GM19467 (cell line): ENCODE measurements at regions not wholly inside any gene's neighbourhood (a gene's known extent, or its start where the extent isn't known, plus 50 kb on each side); places are given as distances from the start of the nearest gene placed in this dataset.
A peak's percentile ranks its signal among the peaks of the same experiment; 100 is the strongest.

ENCODE experiments used
- ATAC-seq: cut with Tn5 transposase; IDR thresholded peaks from one replicate; pipeline ENCODE4 v1.9.1; 2021; ENCODE audit warnings: mild to moderate bottlenecking, moderate library complexity; ENCODE audit not compliant: unreplicated experiment

DNA sequence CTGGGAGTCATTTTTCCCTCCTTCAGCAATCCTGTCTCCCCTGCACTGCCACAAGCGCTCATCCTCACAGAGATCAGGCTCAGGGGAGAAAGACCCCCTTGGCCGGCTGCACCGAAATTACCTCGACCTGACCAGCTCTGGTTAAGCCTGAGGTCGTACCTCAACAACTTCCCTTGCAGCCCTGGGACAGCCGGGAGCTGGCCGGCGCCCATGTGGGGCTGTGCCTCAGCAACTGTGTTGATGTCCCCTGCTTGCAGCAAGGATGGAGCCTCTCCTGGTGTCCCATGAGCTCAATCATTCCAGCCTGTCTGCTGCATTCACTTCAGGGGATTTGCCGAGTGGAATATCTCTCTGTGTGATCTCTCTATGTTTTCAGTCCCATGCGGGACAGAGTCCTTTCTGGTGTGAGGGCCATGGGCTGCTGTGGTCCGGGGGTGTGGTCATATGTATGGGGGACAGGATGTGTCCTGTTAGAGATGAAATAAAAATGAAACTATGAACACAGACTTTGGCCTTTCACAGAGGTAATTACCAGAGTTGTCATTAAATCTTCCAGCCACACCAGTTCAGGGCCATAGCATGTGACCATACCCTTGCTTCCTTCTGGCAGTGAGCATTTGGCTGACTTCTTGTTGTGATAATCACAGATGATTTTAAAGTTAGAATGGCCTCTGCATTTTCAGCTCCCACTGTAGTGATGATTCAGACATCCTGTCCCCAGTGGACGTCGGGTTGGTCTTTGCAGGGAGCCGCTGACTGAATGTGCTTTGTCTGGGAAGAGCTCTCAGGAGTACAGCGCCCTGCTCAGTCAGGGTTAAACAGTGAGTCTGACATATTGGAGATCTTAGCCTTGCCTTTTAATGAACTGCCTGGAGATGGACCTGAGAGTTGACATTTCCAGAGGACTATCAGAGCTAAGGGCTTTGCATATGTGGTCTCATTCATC lies 405.9 kb downstream of the AACS start:
- peak; percentile 53 for ATAC-seq

DNA sequence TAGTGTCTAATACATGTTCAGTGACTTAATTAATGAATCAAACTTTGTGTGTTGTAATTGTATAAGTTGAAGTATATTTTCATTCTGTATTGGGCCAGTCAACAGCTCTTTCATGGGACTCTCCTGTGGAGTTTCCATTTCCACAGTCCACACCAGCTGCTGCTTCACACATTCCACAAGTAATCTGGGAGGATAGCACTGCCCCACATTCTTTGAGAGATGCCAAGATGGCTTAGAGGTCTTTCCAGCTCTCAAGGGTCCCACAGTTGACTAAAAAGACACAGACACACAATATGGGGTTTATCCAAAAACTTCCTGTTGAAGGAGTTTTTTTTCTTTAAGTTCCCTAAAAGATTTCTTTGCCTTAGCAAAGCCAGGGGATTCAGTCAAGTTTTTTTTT lies 408.3 kb downstream of the AACS start:
- no peak for ATAC-seq

DNA sequence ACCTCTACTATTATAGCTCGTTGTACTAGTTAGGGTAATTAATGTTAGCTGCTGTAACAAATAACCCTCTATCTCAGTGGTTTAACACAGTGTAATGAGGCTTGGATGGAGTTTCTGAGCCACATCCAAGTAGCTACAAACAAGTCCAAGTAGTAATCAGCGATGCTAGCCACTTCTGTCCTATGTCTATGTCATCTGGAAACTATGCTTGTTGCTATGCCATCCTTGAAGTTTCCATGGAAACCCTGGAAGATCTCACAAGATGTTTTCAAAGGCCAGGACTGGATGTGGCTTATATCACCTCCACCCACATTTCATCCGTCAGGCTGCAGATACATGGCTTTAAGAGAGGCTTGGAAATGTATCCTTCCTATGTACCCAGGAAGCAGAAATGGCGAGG lies 422.1 kb downstream of the AACS start:
- no peak for ATAC-seq

DNA sequence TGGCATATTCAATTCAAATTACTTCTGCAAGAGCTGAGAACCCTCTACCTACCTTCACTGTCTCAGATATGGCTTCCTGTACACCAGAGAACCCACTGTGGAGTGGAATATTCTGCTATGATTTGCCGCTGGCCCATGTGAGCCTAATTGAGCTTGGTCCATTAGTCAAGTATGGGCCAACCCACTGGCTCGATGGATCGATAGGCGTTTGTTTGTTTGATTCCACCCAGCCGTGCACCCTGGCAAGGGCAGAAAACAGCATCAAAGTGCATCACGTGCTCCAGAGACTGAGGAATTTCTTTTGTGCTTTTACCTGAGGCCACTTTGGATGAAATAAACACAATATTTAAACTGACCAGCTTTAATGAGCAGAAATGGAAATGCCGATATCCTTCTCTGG lies 426.3 kb downstream of the AACS start:
- no peak for ATAC-seq

DNA sequence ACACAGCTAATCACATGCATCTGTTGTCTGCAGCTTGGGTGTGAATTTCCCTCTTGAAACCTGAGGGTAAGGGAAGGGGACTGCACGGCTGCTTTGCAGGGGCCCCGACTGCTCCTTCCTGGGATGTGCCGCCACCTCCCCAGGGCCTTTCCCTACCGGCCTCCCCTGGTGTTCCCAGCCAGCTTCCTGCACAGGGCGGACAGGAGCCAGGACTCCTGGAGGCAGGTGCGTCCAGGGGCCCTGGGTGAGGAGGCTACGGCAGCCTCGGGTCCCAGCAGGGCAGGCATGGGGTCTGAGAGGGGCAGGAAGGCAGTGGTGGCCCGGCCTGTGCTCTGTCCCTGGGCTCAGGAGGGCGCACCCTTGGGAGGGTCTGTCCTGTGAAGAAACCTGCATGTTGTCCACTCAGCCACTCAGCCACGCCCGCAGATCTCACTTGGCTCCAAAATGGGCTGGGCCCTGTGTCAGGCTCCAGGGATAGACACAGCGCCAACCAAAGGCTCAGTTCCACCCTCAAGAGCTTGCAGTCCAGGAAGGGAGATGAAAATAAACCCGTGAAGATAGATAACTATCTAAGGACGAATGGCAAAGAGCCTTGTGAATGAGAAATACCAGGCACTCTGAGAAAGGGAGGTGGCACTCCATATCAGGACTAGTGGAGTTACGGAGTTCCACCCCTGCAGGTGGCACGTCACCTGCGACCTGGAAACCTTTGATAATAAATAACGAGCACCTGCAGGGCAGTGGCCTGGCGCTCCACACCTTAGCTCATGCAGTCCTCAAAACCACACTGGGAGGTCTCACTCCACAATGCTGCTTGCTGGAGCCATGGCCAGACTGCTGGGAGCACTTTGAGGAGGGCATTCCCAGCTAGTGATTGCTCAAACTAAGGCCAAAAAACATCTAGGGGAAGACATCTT lies 427.4 kb downstream of the AACS start:
- ATAC-seq, result no peak

DNA sequence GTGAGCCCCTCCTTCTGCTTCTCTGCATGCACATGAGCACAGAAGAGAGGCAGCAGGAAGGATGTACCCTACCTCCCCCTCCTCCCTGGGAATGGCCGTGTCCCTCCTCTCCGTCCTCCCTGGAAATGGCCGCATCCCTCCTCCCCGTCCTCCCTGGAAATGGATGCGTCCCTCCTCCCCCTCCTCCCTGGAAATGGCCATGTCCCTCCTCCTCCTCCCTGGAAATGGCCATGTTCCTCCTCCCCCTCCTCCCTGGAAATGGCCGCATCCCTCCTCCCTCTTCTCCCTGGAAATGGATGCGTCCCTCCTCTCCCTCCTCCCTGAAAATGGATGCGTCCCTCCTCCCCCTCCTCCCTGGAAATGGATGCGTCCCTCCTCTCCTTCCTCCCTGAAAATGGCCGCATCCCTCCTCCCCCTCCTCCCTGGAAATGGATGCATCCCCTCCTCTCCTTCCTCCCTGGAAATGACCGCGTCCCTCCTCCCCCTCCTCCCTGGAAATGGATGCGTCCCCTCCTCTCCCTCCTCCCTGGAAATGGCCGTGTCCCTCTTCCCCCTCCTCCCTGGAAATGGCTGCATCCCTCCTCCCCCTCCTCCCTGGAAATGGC lies 428.6 kb downstream of the AACS start:
- no peak for ATAC-seq

DNA sequence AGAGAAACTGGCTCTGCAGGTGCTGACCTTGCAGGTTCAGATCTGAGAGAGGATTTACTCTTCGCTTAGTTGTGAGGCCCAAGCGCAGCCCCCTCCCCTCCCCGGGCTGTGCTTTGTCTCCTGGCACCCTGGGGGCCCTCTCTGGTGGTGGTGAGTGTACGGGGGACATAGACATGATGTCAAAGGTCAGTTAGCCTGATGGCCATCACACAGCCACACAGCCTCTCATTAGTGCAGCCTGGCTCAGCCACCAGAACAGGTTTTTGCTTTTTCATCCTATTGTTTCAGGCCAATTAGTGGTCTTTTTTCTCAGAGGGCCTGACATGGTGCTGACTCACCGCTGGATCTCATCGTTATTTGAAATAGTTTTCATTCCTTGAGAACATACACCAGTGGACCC lies 437.9 kb downstream of the AACS start:
- no peak for ATAC-seq

DNA sequence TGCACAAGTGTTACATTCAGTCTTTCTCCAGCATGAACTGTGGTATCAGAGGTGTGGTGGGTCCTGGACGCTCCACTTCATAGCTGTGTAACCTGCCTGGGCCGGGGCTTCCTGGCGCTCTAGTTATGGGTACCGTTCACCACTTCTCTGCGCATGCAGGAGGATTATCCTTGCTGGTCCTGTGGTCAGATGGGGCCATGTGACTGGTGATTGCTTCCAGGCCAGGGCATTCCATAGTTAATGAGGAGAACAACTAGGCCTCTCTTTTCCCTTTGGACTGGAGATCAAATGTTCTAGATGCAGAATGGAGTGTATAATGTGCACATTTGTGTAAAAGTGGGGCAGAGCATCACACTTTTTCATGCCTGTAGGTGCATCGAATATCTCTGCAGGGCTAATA lies 444.0 kb downstream of the AACS start:
- ATAC-seq, result no peak

DNA sequence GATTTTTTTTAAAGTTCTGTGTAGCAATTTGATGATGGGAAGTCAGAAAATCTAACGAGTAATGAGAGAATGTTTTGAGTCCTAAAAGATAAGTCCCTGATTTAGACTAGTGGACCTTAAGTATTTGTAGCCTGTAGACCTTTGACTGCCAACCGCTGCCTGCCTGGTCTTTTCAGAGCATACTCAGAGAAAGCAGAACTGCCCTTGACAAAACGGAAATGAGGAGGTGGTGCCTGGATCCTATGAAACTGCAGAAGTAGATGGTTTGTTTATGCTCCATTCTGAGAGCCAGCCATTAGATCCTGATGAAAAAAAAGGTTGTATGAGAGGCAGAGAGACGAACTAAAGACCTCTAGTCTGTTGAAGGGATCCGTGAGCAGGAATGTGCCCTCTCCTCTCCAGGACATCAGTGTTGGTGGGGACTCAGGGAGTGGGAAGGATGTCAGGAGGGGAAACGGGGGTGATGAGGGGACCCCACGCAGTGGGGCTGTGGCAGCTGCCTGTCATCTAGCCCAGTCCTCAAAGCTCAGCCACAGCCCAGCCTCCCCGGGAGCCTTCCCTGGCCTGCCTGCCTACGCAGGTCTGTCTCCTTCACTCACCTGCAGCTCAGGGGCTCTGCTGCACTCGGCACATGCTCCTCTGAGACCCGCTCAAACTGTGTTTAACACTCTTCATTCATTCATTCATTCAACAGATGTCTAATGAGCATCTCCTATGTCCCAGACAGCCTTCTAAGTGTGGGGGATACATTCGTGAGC lies 447.5 kb downstream of the AACS start:
- no peak for ATAC-seq

DNA sequence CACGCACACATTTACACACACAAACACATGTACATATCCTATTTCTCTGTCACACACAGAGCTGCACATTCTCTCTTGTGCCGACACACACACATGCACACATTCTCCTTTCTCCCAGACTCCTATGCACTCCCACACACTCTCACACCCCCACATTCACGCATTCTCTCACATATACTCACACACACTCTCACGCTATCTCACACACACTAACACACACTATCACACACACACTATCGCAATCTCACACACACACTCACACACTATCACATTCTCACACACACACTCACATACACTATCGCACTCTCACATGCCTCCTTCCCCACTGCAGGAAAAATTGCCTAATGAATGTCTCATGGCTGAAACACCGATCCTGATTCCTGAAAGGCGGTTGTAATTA lies 450.7 kb downstream of the AACS start:
- no peak for ATAC-seq

DNA sequence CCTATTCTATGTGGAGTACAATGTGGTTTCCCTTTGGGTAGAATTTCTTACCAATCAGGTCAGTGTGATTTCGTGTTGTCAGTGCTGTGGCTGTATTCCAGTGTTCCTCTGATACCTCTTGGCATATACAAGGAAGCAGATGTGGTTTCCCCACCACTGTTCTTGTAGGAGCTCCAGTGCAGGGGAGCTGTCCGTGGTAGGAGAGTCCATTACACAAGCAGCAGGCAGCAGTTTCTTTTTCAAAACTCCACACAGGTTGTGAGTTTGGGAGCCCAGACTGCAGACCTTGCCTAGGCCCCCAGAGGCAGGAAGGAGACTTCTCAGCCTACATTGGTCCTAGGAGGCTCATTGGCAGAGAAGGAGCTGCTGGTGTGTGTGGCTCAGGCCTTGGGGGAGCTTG lies 452.8 kb downstream of the AACS start:
- no peak for ATAC-seq

DNA sequence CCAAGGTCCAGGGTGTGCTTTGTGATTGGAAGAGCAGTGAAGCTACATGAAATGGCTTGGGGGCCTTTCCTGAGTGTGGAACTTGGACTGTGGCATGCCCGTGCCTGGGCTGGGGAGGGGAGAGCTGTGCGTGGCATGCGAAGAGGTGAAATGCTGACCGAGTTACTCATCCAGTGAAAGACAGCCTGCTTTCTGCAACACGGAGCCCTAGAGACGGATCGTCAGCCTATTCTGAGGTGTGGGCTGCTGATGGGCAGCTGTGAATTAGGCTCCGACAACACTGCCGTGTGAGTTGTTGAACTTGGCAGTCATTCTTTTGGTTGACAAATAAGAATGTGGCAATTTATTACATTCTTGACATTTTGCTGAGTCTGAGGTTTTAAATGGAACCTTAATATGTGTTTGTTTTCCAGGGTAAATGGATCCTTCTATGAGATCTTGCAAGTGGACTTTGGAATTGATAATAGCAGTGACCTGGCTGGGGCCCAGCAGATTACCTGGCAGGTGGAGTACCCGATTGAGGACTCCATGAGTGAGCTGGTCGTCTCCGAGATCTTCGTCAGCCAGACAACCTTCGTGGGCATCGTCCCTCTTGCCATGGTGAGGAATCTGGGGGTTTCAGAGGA lies 453.9 kb downstream of the AACS start:
- no peak for ATAC-seq

DNA sequence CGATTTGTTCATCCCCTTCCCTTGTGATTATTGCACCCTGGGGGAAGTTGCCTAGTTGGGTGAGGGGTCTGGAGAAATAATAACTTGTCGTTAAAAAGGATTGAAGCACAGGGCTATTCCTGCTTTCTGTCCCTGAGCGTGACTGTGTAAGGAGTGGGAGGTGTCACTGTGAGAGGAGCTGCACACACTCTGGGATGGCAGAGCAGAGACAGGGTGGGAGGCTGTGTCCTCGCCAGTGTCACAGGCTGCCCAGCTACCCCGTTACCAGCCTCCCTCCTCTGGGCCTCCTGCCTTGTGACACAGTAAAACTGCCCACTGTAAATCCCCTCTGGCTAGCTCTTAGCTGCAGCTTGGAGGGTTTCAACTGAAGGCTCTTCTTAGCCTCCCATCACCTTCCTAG lies 460.6 kb downstream of the AACS start:
- ATAC-seq, result no peak

DNA sequence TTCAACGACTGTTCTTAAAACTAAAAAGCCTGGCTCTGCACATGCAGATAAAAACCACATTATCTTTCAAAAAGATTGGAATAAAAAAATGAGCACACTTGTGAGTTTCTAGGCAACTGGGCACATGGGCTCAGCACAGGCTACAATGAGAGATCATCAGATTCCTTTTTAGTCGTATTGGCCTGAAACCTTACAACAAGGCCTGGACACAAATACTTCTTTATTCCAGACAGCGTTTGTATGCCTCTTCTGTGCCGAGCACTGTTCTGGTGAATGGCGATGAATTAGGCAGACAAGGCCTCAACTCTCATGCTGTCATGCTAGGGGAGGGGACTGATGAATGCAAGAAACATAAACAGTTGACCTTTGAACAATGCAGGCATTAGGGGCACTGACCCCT lies 463.0 kb downstream of the AACS start:
- ATAC-seq, result no peak

DNA sequence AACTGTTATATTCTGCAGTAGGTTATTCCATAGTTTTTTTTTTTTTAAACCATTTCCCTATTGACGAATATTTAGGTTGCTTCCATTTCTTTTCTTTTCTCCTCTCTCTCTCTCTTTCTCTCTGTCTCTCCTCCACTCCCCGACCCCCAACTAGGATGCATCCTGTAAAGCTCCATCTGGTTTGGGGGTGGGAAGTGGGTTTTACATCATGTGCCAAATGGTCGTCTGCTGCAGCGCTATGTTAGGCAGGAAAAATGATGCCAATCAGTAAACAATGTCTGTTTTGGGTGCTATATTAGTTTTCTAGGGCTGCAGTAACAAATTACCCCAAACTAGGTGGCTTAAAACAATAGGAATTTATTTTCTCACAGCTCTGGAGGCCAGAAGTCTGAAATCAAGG lies 465.0 kb downstream of the AACS start:
- ATAC-seq, result no peak

DNA sequence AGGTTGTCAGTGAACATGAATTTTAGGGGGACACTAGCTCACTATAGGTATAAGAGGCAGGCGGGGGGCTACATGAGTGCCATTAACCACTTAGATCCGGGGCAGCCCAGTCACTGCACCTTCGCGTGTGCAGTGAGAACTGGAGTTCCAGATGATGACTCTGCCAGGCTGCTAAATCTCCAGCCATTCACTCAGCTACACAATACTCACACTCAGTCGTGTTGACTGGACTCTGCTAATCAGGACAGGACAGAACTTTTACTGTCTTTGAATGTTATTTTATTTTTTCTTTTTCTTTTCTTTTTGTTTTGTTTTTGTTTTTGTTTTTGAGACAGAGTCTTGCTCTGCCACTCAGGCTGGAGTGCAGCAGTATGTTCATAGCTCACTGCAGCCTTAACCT lies 465.6 kb downstream of the AACS start:
- ATAC-seq, result no peak

DNA sequence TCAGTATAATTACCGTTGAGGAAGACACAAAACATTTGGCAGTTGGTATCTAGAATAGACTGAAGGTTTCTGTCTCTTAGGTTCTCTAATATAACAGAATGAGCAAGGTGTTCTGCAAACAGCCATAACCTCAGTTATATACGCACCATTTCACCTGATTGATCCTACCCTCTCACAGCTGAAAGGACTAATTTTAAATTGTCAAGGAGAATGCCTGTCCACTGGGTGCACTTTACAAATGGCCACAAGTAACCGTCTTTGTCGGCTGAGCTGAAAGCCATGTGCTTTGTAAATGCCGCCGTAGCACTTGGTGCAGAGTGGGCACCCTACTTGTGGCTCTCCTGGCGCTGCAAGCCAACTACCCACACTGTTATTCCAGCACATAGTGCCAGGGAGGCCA lies 466.3 kb downstream of the AACS start:
- ATAC-seq, result no peak

DNA sequence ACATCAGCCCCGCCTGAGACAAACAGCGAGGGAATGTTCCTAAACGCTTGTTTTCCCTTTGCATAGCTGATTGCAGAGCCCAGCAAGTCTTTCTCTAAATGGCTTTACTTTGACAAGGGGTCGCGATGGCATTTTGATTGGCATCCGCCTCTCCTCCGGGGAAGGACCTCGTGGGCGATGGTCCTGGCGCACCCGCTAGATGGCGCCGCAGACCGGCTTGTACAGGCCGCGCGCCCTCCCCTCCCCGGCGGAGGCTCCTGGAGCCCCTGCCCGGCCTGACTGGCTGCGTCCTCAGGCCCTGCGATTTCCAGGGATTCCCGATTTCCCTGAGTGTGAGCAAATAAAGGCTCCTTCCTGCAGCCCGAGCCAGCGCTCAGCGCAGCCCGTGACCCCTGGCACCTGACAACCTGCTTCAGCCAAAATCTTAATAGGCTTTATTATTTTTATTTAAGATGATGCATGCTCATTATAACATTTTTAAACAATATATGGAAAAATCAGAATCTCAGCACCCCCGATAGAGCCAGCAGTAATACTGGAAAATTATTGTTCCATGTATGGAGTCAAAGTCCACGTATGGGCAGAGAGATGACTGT lies 468.3 kb downstream of the AACS start:
- no peak for ATAC-seq

DNA sequence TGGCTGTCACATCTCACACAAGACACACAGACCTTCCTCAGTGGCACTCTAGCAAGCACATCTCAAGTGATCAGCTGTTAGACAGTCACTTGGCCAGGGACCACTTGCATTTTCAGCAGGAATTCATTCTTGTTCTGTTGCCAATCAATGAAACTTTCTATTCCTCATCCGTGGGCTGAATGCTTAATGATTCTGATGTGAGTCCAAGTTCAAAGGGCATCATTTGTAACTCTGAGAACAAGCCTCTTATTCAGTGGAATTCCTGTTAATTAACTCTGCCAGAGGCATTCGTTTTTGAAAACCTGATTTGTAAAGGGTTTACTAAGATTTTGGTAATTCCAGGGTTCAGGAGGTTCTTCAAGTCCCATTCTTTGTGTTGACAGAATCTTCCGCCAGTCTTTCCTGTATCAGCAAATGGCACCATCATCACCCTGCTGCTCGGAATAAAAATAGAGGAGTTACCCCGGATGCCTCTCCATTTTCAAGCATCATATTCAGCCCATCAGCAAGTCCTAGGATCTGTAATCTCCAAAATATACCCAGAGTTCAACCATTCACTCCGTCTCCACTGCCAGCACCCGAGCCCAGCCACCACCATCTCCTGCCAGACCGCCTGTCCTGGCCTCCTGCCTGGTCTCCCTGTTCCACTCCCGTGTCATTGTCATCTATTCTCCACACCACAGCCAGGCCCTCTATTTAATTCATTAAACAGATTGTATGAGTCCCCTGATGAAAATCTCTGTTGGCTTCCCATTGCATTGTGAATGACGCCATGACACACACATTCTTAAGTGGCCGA lies 473.4 kb downstream of the AACS start:
- no peak for ATAC-seq
